ENCODE measurements at regions not wholly inside any gene's neighbourhood (a gene's known extent, or its start where the extent isn't known, plus 50 kb on each side); places are given as distances from the start of the nearest gene placed in this dataset.

- TF ChIP-seq FOXP2 (optimal IDR thresholded peaks at IDR 0.05; ENCODE audit: borderline replicate concordance, extremely low read depth, extremely low read length, insufficient read depth): no peak
- no peak for TF ChIP-seq SIN3A (IDR thresholded peaks at IDR 0.05; ENCODE audit: borderline replicate concordance, insufficient read depth, low read length)
- no peak for TF ChIP-seq TAF1 (IDR thresholded peaks at IDR 0.05; ENCODE audit: borderline replicate concordance, insufficient read depth, low read length)
- TF ChIP-seq, protein P1, sequence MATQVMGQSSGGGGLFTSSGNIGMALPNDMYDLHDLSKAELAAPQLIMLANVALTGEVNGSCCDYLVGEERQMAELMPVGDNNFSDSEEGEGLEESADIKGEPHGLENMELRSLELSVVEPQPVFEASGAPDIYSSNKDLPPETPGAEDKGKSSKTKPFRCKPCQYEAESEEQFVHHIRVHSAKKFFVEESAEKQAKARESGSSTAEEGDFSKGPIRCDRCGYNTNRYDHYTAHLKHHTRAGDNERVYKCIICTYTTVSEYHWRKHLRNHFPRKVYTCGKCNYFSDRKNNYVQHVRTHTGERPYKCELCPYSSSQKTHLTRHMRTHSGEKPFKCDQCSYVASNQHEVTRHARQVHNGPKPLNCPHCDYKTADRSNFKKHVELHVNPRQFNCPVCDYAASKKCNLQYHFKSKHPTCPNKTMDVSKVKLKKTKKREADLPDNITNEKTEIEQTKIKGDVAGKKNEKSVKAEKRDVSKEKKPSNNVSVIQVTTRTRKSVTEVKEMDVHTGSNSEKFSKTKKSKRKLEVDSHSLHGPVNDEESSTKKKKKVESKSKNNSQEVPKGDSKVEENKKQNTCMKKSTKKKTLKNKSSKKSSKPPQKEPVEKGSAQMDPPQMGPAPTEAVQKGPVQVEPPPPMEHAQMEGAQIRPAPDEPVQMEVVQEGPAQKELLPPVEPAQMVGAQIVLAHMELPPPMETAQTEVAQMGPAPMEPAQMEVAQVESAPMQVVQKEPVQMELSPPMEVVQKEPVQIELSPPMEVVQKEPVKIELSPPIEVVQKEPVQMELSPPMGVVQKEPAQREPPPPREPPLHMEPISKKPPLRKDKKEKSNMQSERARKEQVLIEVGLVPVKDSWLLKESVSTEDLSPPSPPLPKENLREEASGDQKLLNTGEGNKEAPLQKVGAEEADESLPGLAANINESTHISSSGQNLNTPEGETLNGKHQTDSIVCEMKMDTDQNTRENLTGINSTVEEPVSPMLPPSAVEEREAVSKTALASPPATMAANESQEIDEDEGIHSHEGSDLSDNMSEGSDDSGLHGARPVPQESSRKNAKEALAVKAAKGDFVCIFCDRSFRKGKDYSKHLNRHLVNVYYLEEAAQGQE (IDR thresholded peaks at IDR 0.05; ENCODE audit: insufficient read depth in 1 of 2, low read depth in 2 of 2, low read length in 2 of 2): no peak
- no peak for TF ChIP-seq POLR2AphosphoS5 (IDR thresholded peaks at IDR 0.05; ENCODE audit: low read depth, low read length)
Measured at GRCh38 chr10:3625959-3626751, 158.9 kb downstream of the KLF6 start.
